HG03025 (cell line): ENCODE measurements at regions not wholly inside any gene's neighbourhood (a gene's known extent, or its start where the extent isn't known, plus 50 kb on each side); places are given as distances from the start of the nearest gene placed in this dataset.

Source experiments
- ATAC-seq: cut with Tn5 transposase; IDR thresholded peaks from one replicate; pipeline ENCODE4 v1.9.1; 2021; ENCODE audit warnings: mild to moderate bottlenecking, moderate library complexity; ENCODE audit not compliant: unreplicated experiment, low FRiP score

DNA sequence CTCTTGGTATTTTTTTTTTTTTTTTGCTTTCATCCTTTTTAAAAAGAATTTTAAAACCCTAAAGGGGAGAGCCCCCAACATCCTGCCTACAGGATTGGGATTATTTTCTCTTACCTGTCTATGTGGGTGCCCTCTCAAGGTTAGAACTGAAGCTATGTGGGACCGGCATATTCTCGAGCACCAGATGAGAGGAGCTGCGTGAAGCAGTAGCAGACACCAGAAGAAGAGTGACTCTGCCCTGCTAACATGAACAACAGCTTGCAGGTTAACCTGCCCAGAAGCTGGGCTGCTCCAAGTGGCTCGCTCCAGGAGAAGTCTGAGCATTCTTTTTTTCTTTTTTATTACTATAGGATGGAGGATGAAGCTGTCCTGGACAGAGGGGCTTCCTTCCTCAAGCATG, 102.6 kb upstream of the SLC4A4 start:
- ATAC-seq: no peak

DNA sequence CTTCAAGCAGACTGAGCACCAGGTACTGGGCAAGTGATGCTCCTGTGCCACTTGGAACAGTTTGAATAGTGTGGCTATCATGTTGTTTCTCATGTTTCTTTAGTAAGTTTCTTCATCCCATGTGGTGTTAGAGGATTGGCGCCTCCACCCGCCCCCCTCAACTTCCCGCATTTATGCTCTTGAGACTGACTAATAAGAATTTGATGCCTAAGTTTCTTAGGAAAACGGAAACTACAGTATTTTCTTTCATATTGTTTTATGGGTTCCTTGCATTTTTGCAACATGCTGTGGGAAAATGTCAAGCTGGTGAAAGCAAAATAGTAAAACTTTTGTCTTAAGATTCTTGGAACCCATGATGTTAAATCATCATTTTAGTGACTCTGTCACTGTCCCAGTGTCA, 101.2 kb upstream of the SLC4A4 start:
- ATAC-seq: no peak

GRCh38 chr4:71239365-71239764, 99.5 kb upstream of the SLC4A4 start:
- no peak for ATAC-seq

- ATAC-seq: no peak
Measured at GRCh38 chr4:71240094-71240493, 98.7 kb upstream of the SLC4A4 start.

- no peak for ATAC-seq
Measured at GRCh38 chr4:71241501-71242288, 97.1 kb upstream of the SLC4A4 start.

DNA sequence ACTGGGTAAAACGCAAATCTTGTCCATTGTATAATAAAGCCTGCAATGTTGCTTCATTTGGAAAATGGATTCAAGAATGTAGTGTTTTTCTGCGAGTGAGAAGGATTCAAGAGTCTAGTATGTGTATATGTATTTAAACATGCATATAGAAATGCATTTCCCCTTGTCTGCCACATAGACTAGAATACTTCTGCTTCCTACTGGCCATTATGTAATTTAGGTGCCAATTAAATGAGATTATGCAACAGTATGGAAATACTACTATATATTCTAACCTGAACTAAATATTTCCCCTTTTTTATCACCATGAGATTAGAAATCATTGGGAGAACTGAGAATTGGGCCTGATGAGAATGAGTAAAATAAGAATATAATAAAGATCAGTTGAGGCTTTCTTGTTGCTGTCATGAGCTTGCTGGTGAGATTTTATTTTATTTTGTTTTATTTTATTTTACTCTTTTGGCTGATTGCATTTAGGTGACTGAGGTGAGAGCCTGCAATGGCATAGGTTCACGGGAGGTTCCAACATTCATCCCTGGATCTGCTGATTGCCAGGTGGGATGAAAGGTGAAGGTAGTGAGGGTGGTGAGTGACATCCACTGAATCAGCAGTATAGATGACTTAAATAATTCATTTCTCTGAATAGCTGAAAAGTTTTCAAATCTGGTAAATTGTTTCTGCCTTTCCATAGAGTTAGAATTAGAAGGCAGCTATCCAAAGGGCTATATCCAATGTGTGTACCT, 95.6 kb upstream of the SLC4A4 start:
- ATAC-seq: no peak

GRCh38 chr4:71247706-71248105, 91.1 kb upstream of the SLC4A4 start:
- ATAC-seq: no peak

GRCh38 chr4:71251261-71251660, 87.6 kb upstream of the SLC4A4 start:
- ATAC-seq: no peak

DNA sequence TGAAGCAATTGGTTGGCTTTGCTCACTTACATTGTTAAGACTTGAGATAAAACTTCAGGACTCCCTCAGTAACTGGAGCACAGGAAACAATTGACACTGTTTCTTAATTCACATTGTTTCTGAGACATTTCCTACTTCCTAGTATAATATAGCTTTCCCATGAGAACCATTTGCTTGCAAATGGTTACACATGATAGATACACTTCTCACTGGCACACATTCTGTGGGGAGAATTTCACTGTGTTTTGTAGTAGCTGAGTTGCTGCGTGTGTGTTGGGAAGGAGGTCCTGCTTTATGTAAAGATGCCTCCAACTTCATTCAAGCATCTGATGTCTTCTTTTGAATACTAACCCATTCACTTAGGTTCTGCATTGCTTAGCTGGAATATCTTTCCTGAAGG, 85.3 kb upstream of the SLC4A4 start:
- ATAC-seq: no peak

GRCh38 chr4:71254451-71255012, 84.3 kb upstream of the SLC4A4 start:
- no peak for ATAC-seq

DNA sequence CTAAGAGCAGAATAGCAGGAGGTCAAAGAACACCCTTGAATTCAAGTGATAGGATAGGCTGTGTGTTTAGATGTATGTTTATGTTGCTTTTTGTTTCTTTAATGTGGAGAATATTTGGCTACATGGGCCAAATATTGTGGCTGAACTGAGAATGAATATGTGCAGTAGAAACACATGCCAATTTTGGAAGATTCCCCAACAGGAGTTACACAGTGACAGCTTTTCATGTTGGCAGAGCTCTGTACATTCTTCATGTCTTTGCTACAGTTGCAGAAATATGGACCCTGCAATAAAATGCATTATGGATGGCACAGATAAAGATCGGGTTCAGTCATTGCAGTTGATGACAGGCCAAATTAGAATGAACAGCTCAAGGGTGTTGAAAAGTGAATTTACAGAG, 82.8 kb upstream of the SLC4A4 start:
- ATAC-seq: no peak

DNA sequence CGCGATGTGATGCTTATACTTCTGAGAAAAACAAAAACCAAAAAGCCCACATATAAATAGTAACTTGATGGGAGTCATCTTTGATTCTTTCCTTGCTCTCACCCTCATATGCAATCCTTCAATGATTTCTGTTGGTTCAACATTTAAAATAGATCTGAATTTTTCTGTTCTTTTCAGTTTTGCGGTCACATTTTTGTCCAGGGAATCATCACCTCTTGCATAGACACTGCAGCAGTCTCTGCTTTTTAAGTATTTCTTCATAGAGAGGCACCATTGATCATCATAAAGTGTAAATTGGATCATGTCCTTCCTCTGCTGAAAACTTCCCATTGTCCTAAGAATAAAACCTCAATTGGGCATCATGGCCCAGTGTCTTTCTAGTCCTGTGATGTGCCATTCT, 81.1 kb upstream of the SLC4A4 start:
- ATAC-seq: no peak

DNA sequence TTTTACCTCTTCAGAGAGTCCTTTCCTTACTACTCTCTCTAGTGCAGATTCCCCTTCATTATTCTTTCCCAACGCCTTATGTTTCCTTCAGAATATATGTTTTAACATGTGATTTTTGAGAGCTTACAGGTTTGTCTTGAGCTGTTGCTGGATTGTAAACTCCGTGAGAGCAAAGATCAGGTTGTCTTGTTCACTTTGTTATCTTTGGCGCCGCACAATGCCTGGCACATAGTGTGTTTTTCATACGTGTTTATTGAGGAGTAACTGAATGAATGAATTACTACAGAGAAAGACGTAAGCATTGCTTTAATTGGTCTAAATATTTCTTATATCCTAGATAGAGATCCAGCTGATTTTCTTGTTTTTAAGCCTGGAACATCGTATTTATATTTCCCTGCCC, 80.5 kb upstream of the SLC4A4 start:
- ATAC-seq: no peak

DNA sequence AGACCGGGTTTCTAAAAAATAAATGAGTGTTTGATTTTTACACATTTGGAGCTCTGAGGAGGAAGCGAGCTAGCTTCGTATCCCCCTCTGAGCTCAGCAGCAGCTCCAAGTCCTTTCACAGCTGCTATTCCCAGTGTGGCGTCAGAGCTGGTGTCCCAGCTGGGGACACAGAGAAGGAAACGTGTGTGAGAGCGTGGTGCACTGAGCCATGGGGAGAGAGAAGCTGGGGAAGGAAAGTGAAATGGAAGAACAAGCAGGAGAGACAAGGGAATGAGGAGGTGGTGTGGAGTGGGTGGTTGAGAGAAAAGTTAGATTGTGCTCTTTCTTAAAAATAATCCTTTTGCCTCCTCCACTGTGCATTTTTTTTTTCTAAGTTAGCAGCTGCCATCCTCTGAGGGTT, 79.5 kb upstream of the SLC4A4 start:
- ATAC-seq: no peak

GRCh38 chr4:71259911-71260331, 78.9 kb upstream of the SLC4A4 start:
- no peak for ATAC-seq

- no peak for ATAC-seq
Measured at GRCh38 chr4:71260544-71260943, 78.3 kb upstream of the SLC4A4 start.

- ATAC-seq: no peak
Measured at GRCh38 chr4:71261001-71261400, 77.8 kb upstream of the SLC4A4 start.

DNA sequence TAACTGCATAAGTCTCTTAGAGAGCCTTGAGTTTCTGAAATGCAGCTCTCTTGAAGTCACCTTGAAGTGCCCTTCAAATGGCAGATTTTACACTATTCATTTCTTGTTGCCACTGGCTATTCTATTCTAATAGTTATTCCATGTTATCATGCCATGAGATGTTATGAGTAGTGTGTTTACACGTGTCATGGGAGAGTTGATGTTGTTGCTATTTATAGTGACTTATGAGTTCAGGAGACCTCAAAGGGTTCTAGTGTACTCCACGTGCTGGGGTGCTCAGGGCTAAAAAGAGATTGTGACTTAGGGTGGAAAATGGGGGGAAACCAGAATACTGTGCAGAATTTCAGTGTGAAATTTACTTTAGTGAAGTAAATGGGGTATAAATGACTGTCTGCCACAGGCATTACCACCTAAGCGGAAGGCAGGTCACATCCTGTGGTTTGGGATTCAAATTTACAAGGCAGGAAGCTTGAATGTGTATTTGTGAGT, 77.1 kb upstream of the SLC4A4 start:
- no peak for ATAC-seq

DNA sequence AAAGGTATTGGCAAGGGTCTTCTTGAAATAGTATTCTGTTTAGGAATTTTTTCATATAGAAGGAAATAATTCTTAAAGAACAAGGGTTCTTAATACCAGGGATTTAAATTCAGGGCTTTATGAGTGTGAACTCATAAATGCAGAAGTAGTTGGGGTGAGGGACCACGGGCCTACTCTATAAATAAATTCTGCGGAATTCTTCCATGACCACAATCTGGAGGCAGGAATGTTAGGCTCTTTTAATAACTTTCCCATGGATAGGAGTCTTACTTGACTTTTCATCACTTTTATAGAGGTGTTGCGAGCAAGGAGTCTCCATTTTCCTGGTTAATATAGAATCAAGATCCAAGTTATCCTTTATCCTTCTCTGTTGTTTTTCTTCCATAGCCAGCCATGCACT, 76.7 kb upstream of the SLC4A4 start:
- ATAC-seq: no peak

DNA sequence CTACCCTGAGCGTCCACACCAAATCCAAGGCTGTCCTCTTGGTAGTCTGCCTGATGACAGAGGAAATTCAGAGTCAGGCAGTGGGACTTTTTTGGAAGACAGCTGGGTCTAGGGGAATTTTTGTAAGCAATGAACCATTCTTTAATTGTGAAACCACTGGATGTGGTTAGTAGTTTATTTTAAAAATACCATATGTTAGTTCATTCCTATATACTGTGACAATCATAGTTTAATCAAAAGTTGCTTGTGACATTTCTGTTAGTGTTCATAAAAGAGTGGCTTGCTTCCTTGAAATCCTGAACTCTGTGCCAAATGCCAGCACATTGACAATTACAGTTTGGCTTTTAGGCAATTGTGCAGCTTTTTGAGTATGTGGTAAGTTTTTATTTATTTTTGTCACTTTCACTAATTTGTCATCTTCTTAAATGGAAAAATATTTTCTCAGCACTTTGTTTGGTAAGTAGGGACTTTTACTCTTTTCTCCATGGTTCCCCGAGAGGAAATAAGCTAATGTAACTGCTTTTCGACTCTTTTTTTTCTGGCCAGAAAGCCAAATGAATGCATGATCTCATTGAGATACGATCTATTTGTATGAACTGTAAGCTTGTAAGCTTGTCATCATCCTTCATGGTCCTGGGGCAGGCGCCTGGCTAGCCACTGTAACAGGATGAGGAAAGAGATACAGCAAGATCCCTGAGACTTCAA, 72.6 kb upstream of the SLC4A4 start:
- ATAC-seq: no peak

GRCh38 chr4:71267244-71267643, 71.6 kb upstream of the SLC4A4 start:
- ATAC-seq: no peak
